ENCODE measurements at regions not wholly inside any gene's neighbourhood (a gene's known extent, or its start where the extent isn't known, plus 50 kb on each side); places are given as distances from the start of the nearest gene placed in this dataset.

- TF ChIP-seq CTCF (IDR thresholded peaks at IDR 0.05) (no peak), POLR2A (IDR thresholded peaks at IDR 0.05) (no peak)
Observed at GRCh38 chr2:209073151-209073550, 350.7 kb upstream of the MAP2 start.
